Mammary epithelial cell (primary cell): ENCODE measurements at regions not wholly inside any gene's neighbourhood (a gene's known extent, or its start where the extent isn't known, plus 50 kb on each side); places are given as distances from the start of the nearest gene placed in this dataset.

Experiments
- CTCF ChIP-seq, 2 donors: IDR thresholded peaks in 1 of 2; conservative IDR thresholded peaks in 1 of 2; 2 replicates each; pipeline ENCODE4 v1.5.1; 2011 to 2012; ENCODE audit warnings: inconsistent platforms in 2 of 2, low read length in 2 of 2, mild to moderate bottlenecking in 2 of 2, control low read depth in 1 of 2, low read depth in 1 of 2; ENCODE audit not compliant: insufficient read depth in 1 of 2; ENCODE audit errors: extremely low read depth in 1 of 2
- EZH2 ChIP-seq: IDR thresholded peaks from 2 replicates; pipeline ENCODE4 v1.6.1; 2012; ENCODE audit warnings: low read length, inconsistent platforms, borderline replicate concordance

GRCh38 chr2:8169443-8169842 lies 512.4 kb upstream of the ID2 start:
- TF ChIP-seq CTCF (conservative IDR thresholded peaks at IDR 0.05 in 1 of 2, IDR thresholded peaks at IDR 0.05 in 1 of 2; ENCODE audit: extremely low read depth in 1 of 2, insufficient read depth in 1 of 2, low read depth in 1 of 2, low read length in 2 of 2) (no peak), EZH2 (no peak)
